ENCODE measurements at regions not wholly inside any gene's neighbourhood (a gene's known extent, or its start where the extent isn't known, plus 50 kb on each side); places are given as distances from the start of the nearest gene placed in this dataset.

DNA sequence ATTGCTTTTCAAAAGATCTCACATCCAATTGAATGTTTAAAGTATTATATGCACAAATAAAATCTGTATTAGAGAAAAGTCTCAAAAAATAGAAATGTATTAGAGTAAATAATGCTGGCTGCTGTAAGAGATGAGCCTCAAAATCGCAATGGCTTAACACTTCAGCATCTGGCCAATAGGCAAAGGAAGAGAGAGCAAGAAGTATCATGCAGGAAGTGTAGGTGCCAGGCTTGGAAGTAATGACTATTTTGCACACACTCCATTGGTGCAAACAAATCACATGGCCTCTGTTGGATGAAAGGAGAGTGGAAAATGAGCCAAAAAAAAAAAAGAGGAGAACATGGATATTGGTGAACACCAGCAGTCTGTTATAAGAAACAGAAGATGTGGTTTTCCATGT is 193.0 kb upstream of the E2F8 start:
- H3K9me1 ChIP-seq (replicated peaks; ENCODE audit: control insufficient read depth, extremely low read depth, insufficient read depth, low read length): no peaks in the 10 kb centered on the region
- no peak overlapping the region for H3K9ac ChIP-seq (replicated peaks; ENCODE audit: extremely low read depth, insufficient read depth, low read length)
- TF ChIP-seq MYC (IDR thresholded peaks at IDR 0.05; ENCODE audit: low read depth, low read length) (no peak), GATA2 (IDR thresholded peaks at IDR 0.05; ENCODE audit: insufficient read depth, insufficient read length, low read depth, low read length) (no peak), EZH2 (IDR thresholded peaks at IDR 0.05; ENCODE audit: borderline replicate concordance, low read depth, low read length, severe bottlenecking) (no peak)
- TF ChIP-seq, protein P1, sequence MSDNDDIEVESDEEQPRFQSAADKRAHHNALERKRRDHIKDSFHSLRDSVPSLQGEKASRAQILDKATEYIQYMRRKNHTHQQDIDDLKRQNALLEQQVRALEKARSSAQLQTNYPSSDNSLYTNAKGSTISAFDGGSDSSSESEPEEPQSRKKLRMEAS (IDR thresholded peaks at IDR 0.05; ENCODE audit: insufficient read depth, insufficient read length): no peak
- FAIRE-seq (no peak), DNase-seq (ENCODE audit: low read depth, low spot score) (no peak)
- H3K79me2 ChIP-seq (ENCODE audit: control insufficient read depth, insufficient read depth, low read length): no peaks in the 10 kb centered on the region
- dilution Hi-C loops (cut with MboI; ENCODE audit: extremely low pct_ligation_motif_present, low sequenced_read_pairs) (no loop called here), intact Hi-C loops (cut with micrococcal nuclease) (no loop called here)
- H4K20me1 ChIP-seq (replicated peaks; ENCODE audit: control insufficient read depth, extremely low read depth, insufficient read depth, low read length): no peaks in the 10 kb centered on the region
- no peaks in the 10 kb centered on the region for H3K36me3 ChIP-seq (ENCODE audit: control insufficient read depth in 2 of 2, extremely low read depth in 1 of 2, insufficient read depth in 2 of 2, low read length in 2 of 2)
- H3K9me3 ChIP-seq (replicated peaks; ENCODE audit: control insufficient read depth, insufficient read depth, low read length): no peaks in the 10 kb centered on the region
- peaks cover 20% of the 10 kb centered on the region for H3K4me1 ChIP-seq (ENCODE audit: control insufficient read depth, extremely low read depth, insufficient read depth, low read length)
- no peaks in the 10 kb centered on the region for H3K27me3 ChIP-seq (ENCODE audit: control insufficient read depth in 2 of 2, insufficient read depth in 2 of 2, low read length in 2 of 2)
- no peak overlapping the region for H3K4me3 ChIP-seq (replicated peaks in 1 of 3; ENCODE audit: insufficient read depth in 1 of 3, low read depth in 1 of 3, low read length in 3 of 3)
- H3K4me2 ChIP-seq (ENCODE audit: insufficient read depth, low read length): no peak overlapping the region
- POLR2A ChIA-PET: no interaction called here
- no peak overlapping the region for H3K27ac ChIP-seq (ENCODE audit: insufficient read depth, low read depth, low read length)
- no peak overlapping the region for H2AFZ ChIP-seq (ENCODE audit: low read depth, low read length)
- CTCF ChIA-PET: no interaction called here
- no TSS peak for BruUV-seq (replicated peaks)

DNA sequence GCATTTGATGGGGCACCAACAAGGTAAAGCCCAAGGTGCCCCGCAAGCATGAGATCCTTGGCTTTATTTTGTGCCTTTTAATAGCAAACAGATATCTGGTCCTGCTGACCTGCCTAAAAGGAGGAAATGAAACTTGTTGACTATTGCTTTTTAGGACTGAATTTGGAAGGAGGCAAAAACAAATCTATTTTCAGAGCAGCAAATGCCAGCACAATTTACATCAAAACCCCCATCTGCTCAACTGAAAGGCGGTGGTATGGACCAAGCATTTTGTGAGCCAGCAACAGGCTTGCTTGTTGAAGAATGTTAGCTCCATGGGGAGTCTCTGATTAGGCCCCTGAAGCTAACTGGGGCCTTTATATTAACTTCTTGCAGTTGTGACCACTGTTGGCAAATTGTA is 192.6 kb upstream of the E2F8 start:
- BruUV-seq (replicated peaks): no TSS peak
- Histone ChIP-seq H2AFZ (ENCODE audit: low read depth, low read length) (no peak overlapping the region), H3K4me2 (ENCODE audit: insufficient read depth, low read length) (no peak overlapping the region), H3K9me1 (replicated peaks; ENCODE audit: control insufficient read depth, extremely low read depth, insufficient read depth, low read length) (no peaks in the 10 kb centered on the region), H3K79me2 (ENCODE audit: control insufficient read depth, insufficient read depth, low read length) (no peaks in the 10 kb centered on the region), H3K9ac (replicated peaks; ENCODE audit: extremely low read depth, insufficient read depth, low read length) (no peak overlapping the region), H4K20me1 (replicated peaks; ENCODE audit: control insufficient read depth, extremely low read depth, insufficient read depth, low read length) (no peaks in the 10 kb centered on the region), H3K27me3 (ENCODE audit: control insufficient read depth in 2 of 2, insufficient read depth in 2 of 2, low read length in 2 of 2) (no peaks in the 10 kb centered on the region), H3K4me3 (replicated peaks in 1 of 3; ENCODE audit: insufficient read depth in 1 of 3, low read depth in 1 of 3, low read length in 3 of 3) (no peak overlapping the region), H3K36me3 (ENCODE audit: control insufficient read depth in 2 of 2, extremely low read depth in 1 of 2, insufficient read depth in 2 of 2, low read length in 2 of 2) (no peaks in the 10 kb centered on the region), H3K27ac (ENCODE audit: insufficient read depth, low read depth, low read length) (no peak overlapping the region), H3K9me3 (replicated peaks; ENCODE audit: control insufficient read depth, insufficient read depth, low read length) (no peaks in the 10 kb centered on the region), H3K4me1 (ENCODE audit: control insufficient read depth, extremely low read depth, insufficient read depth, low read length) (peaks cover 24% of the 10 kb centered on the region)
- ChIA-PET POLR2A (no interaction called here), CTCF (interaction anchor here (1.3 to 1.4 kb wide), 2 partner anchors 10 to 106 kb away, joined by 3 to 6 read pairs; no protein-coding TSS in a partner anchor)
- TF ChIP-seq JUN (IDR thresholded peaks at IDR 0.05; ENCODE audit: borderline replicate concordance, insufficient read depth, insufficient read length, low read depth): no peak
- TF ChIP-seq, protein P2, sequence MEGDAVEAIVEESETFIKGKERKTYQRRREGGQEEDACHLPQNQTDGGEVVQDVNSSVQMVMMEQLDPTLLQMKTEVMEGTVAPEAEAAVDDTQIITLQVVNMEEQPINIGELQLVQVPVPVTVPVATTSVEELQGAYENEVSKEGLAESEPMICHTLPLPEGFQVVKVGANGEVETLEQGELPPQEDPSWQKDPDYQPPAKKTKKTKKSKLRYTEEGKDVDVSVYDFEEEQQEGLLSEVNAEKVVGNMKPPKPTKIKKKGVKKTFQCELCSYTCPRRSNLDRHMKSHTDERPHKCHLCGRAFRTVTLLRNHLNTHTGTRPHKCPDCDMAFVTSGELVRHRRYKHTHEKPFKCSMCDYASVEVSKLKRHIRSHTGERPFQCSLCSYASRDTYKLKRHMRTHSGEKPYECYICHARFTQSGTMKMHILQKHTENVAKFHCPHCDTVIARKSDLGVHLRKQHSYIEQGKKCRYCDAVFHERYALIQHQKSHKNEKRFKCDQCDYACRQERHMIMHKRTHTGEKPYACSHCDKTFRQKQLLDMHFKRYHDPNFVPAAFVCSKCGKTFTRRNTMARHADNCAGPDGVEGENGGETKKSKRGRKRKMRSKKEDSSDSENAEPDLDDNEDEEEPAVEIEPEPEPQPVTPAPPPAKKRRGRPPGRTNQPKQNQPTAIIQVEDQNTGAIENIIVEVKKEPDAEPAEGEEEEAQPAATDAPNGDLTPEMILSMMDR (IDR thresholded peaks at IDR 0.05; ENCODE audit: extremely low read depth in 1 of 2, insufficient read depth in 1 of 2, low read depth in 1 of 2, low read length in 2 of 2): no peak
- TF ChIP-seq MYC (IDR thresholded peaks at IDR 0.05; ENCODE audit: low read depth, low read length): no peak
- no peak for TF ChIP-seq POLR2AphosphoS5 (IDR thresholded peaks at IDR 0.05; ENCODE audit: insufficient read depth, low read depth, low read length)
- TF ChIP-seq, protein P1 (IDR thresholded peaks at IDR 0.05; ENCODE audit: insufficient read depth, insufficient read length): no peak
- no peak for TF ChIP-seq EZH2 (IDR thresholded peaks at IDR 0.05; ENCODE audit: borderline replicate concordance, low read depth, low read length, severe bottlenecking)
- no peak for TF ChIP-seq GATA2 (IDR thresholded peaks at IDR 0.05; ENCODE audit: insufficient read depth, insufficient read length, low read depth, low read length)
- TF ChIP-seq POLR2A (IDR thresholded peaks at IDR 0.05; ENCODE audit: low read depth, low read length): no peak
- no peak for TF ChIP-seq FOS (IDR thresholded peaks at IDR 0.05; ENCODE audit: borderline replicate concordance, insufficient read depth, low read length)
- DNase-seq (ENCODE audit: low read depth, low spot score) (no peak), FAIRE-seq (no peak)
- intact Hi-C loops (cut with micrococcal nuclease) (no loop called here), dilution Hi-C loops (cut with MboI; ENCODE audit: extremely low pct_ligation_motif_present, low sequenced_read_pairs) (no loop called here)

Measured in endothelial cell of umbilical vein (primary cell).